DND-41 (cell line): ENCODE measurements at regions not wholly inside any gene's neighbourhood (a gene's known extent, or its start where the extent isn't known, plus 50 kb on each side); places are given as distances from the start of the nearest gene placed in this dataset.

ENCODE experiments used
- EZH2 ChIP-seq: IDR thresholded peaks from 3 replicates; pipeline ENCODE4 v1.6.1; 2012; ENCODE audit warnings: borderline replicate concordance, low read depth, mild to moderate bottlenecking, moderate library complexity, low read length, inconsistent platforms; ENCODE audit not compliant: severe bottlenecking
- TF ChIP-seq, protein P1 (sequence below): IDR thresholded peaks from 2 replicates; pipeline ENCODE4 v1.5.1; 2012; ENCODE audit warnings: borderline replicate concordance, low read length, moderate library complexity, mild to moderate bottlenecking; ENCODE audit not compliant: poor library complexity, severe bottlenecking; ENCODE audit errors: extremely low read depth

DNA sequence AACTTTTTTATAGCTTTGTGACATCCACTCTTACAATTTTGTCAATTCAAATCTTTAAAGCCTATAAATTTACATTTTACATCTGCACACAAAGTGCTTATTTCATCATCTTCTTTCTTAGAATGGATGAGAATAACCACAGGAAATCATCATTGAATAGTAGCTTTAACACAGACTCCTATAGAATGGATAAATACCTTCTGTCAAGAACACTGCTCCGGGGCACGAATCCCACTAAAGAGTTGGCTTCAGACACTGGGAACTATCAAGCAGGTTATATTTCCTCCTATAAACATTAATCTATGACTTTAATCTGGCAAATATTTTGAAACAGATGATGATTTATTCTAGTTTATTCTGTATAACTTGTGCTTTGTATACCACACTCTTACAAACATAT lies 269.7 kb upstream of the TPK1 start:
- TF ChIP-seq, protein P1, sequence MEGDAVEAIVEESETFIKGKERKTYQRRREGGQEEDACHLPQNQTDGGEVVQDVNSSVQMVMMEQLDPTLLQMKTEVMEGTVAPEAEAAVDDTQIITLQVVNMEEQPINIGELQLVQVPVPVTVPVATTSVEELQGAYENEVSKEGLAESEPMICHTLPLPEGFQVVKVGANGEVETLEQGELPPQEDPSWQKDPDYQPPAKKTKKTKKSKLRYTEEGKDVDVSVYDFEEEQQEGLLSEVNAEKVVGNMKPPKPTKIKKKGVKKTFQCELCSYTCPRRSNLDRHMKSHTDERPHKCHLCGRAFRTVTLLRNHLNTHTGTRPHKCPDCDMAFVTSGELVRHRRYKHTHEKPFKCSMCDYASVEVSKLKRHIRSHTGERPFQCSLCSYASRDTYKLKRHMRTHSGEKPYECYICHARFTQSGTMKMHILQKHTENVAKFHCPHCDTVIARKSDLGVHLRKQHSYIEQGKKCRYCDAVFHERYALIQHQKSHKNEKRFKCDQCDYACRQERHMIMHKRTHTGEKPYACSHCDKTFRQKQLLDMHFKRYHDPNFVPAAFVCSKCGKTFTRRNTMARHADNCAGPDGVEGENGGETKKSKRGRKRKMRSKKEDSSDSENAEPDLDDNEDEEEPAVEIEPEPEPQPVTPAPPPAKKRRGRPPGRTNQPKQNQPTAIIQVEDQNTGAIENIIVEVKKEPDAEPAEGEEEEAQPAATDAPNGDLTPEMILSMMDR = no peak
- no peak for TF ChIP-seq EZH2
